Suppressor macrophage treated with lipopolysaccharide for 1 hour (primary cell): ENCODE measurements at regions not wholly inside any gene's neighbourhood (a gene's known extent, or its start where the extent isn't known, plus 50 kb on each side); places are given as distances from the start of the nearest gene placed in this dataset.
A peak's percentile ranks its signal among the peaks of the same experiment; 100 is the strongest.
"Not testable (repeated sequence)": the region's sequence is repeated elsewhere in the genome, so short reads cannot be mapped to it uniquely, and the experiment has no call there.

Source experiments
- DNase-seq, 3 donors: peaks; one replicate each; pipeline ENCODE4 v3.0.0-alpha.2; 2020 to 2022

GRCh38 chr5:53219610-53220009, 110.1 kb upstream of the MOCS2 start:
- DNase-seq: no peak

- no peak for DNase-seq
These were observed 124.3 kb upstream of the MOCS2 start for GRCh38 chr5:53233645-53234405.

- no peak for DNase-seq
These were observed 127.1 kb upstream of the MOCS2 start for GRCh38 chr5:53236683-53237082.

- DNase-seq: no peak
These were observed 128.3 kb upstream of the MOCS2 start for GRCh38 chr5:53237876-53238275.

GRCh38 chr5:53239301-53239990, 129.9 kb upstream of the MOCS2 start:
- no peak for DNase-seq

- no peak for DNase-seq
These were observed 131.1 kb upstream of the MOCS2 start for GRCh38 chr5:53240661-53241060.

- DNase-seq: no peak
These were observed 132.0 kb upstream of the MOCS2 start for GRCh38 chr5:53241572-53241971.

- DNase-seq: no peak
These were observed 133.8 kb upstream of the MOCS2 start for GRCh38 chr5:53243403-53243802.

- DNase-seq: peak in 2 of 3 donors; percentile 15 to 38
These were observed 136.7 kb upstream of the MOCS2 start for GRCh38 chr5:53246042-53246836.

GRCh38 chr5:53249529-53250200, 140.1 kb upstream of the MOCS2 start:
- DNase-seq: no peak

- no peak for DNase-seq
These were observed 140.6 kb upstream of the MOCS2 start for GRCh38 chr5:53250201-53250550.

GRCh38 chr5:53253421-53253871, 143.9 kb upstream of the MOCS2 start:
- DNase-seq: no peak

GRCh38 chr5:53256746-53257145, 147.2 kb upstream of the MOCS2 start:
- DNase-seq: no peak

GRCh38 chr5:53257806-53258373, 148.3 kb upstream of the MOCS2 start:
- no peak for DNase-seq

GRCh38 chr5:53259176-53259575, 149.6 kb upstream of the MOCS2 start:
- DNase-seq: no peak

- DNase-seq: no peak
These were observed 150.9 kb upstream of the MOCS2 start for GRCh38 chr5:53260446-53260845.

- no peak for DNase-seq
These were observed 151.7 kb upstream of the MOCS2 start for GRCh38 chr5:53261245-53261644.

- peak; percentile 2 to 19 (median 16) for DNase-seq
These were observed 152.9 kb upstream of the MOCS2 start for GRCh38 chr5:53262348-53262970.

- DNase-seq: no peak
These were observed 153.6 kb upstream of the MOCS2 start for GRCh38 chr5:53263151-53263550.

- DNase-seq: no peak
These were observed 155.5 kb upstream of the MOCS2 start for GRCh38 chr5:53265043-53265442.

GRCh38 chr5:53268241-53268640, 158.7 kb upstream of the MOCS2 start:
- not testable (repeated sequence) for DNase-seq

- no peak for DNase-seq
These were observed 166.1 kb upstream of the MOCS2 start for GRCh38 chr5:53275666-53276065.
